Tibial nerve (tissue), 4 donors: ENCODE measurements at regions not wholly inside any gene's neighbourhood (a gene's known extent, or its start where the extent isn't known, plus 50 kb on each side); places are given as distances from the start of the nearest gene placed in this dataset.

ENCODE experiments used
- DNase-seq, 2 donors: peaks; one replicate each; pipeline ENCODE4 v3.0.0-alpha.2; 2019; ENCODE audit warnings: low spot score in 2 of 2
- H3K27ac ChIP-seq, 4 donors: fragments of 200-600 bp; sonication (generic) in 3 of 4; one replicate each; pipeline ENCODE4 v1.5.1; 2017 to 2019; ENCODE audit warnings: mild to moderate bottlenecking in 1 of 4
- H3K27me3 ChIP-seq, 2 donors: fragments of 200-600 bp; sonication (generic) in 1 of 2; one replicate each; pipeline versions ENCODE4 v1.5.1 to v1.6.0; 2017 to 2019
- H3K36me3 ChIP-seq, 3 donors: fragments of 200-600 bp; sonication (generic); one replicate each; pipeline ENCODE4 v1.5.1; 2018 to 2019
- H3K4me1 ChIP-seq, 4 donors: fragments of 200-600 bp; sonication (generic) in 3 of 4; one replicate each; pipeline ENCODE4 v1.5.1; 2017 to 2019
- H3K4me3 ChIP-seq, 4 donors: fragments of 200-600 bp; sonication (generic) in 3 of 4; one replicate each; pipeline ENCODE4 v1.5.1; 2017 to 2019; ENCODE audit warnings: mild to moderate bottlenecking in 1 of 4, moderate library complexity in 1 of 4
- H3K9me3 ChIP-seq, 4 donors: fragments of 200-600 bp; sonication (generic) in 3 of 4; one replicate each; pipeline ENCODE4 v1.5.1; 2017 to 2019
- EP300 ChIP-seq, 2 donors: sonication (generic); formaldehyde crosslinking; IDR thresholded peaks; one replicate each; pipeline ENCODE4 v1.6.1; 2017; ENCODE audit warnings: antibody characterized with exemption in 2 of 2, mild to moderate bottlenecking in 1 of 2
- POLR2A ChIP-seq, 2 donors: fragments of 450-650 bp; IDR thresholded peaks; one replicate each; pipeline ENCODE4 v1.6.1; 2017; ENCODE audit warnings: antibody characterized with exemption in 2 of 2, mild to moderate bottlenecking in 2 of 2, moderate library complexity in 2 of 2
- WGBS, 2 donors: methylation state at CpG; one replicate each; pipeline ENCODE4 v1.1.5; 2018; 5-methylcytosine and 5-hydroxymethylcytosine counted together
- TF ChIP-seq, protein P1 (sequence below), 5 experiments: fragments of 200-600 bp in 3 of 5; fragments of 450-650 bp in 2 of 5; sonication (generic) in 3 of 5; IDR thresholded peaks; one replicate each; pipeline ENCODE4 v1.5.1; 2016 to 2019; ENCODE audit warnings: antibody characterized with exemption in 5 of 5, mild to moderate bottlenecking in 3 of 5, moderate library complexity in 2 of 5

DNA sequence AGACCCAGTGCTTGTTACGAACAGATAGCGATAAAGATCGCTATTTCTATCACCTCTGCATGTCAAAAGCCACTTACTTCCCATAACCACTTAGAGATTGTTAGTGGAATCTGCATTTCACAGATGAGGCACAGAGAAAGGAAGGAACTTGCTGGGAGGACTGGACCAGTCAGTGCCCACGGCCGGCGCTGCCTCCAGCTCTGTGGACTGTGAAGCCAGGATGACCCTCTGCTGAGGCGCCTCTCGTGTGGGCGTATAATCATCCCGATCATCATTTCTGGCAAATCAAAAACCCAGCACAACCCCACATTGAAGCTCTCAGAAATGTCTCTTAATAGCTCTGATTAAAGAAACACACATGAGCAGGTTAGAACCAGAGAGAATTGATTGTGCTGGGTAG, 61.5 kb upstream of the ADRA2C start:
- TF ChIP-seq, protein P1, sequence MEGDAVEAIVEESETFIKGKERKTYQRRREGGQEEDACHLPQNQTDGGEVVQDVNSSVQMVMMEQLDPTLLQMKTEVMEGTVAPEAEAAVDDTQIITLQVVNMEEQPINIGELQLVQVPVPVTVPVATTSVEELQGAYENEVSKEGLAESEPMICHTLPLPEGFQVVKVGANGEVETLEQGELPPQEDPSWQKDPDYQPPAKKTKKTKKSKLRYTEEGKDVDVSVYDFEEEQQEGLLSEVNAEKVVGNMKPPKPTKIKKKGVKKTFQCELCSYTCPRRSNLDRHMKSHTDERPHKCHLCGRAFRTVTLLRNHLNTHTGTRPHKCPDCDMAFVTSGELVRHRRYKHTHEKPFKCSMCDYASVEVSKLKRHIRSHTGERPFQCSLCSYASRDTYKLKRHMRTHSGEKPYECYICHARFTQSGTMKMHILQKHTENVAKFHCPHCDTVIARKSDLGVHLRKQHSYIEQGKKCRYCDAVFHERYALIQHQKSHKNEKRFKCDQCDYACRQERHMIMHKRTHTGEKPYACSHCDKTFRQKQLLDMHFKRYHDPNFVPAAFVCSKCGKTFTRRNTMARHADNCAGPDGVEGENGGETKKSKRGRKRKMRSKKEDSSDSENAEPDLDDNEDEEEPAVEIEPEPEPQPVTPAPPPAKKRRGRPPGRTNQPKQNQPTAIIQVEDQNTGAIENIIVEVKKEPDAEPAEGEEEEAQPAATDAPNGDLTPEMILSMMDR (IDR thresholded peaks at IDR 0.05), result no peak
- no peak for TF ChIP-seq POLR2A (IDR thresholded peaks at IDR 0.05)
- no peak for TF ChIP-seq EP300 (IDR thresholded peaks at IDR 0.05)
- H3K27me3 ChIP-seq, result peaks cover 0 to 42% of the 10 kb centered on the region in 2 donors

DNA sequence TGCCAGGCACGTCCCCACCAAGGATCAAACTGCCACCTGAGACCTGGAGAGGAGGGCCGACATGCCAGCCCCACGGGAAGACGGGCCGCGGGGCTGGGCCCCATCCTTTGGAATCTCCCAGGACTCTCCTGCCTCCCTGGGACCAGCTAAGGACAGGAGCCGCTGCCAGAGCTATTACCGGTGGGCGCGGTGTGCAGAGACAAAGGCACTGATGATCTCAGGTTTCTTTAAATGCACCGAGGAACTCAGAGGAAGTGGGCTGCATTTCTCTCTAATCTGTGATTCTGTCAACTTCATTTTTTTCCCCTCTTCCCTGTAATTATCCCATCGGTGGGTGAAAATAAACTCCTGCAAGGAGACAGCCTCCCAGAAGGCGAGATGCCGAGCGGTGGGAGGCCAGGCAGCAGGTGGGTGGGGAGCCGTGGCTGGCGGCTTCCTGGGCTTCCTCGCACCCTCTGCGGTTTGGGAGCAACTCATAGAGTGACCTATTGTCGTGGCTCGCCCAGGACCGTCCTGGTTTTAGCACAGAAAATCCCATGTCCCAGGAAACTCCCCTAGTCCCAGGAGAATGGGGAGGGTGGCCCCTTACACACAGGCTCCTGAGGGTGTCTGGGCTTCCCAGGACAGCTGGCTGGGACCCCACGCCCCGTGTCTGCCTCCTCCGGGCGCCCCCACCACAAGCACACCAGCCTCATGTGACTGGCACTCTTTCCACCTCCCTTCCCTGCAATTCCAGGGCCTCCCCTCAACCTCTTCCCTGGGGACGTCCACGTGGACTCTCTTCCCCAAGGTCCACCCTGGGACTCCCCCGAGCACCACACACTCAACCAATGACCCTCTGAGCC, 62.3 kb upstream of the ADRA2C start:
- Histone ChIP-seq H3K9me3 (no peaks in the 10 kb centered on the region), H3K27ac (no peak overlapping the region), H3K27me3 (peaks cover 0 to 42% of the 10 kb centered on the region in 2 donors), H3K4me3 (no peak overlapping the region), H3K36me3 (no peaks in the 10 kb centered on the region), H3K4me1 (no peaks in the 10 kb centered on the region)
- WGBS, 2 donors, result 29 to 38% methylated on average over 29 of the region's 29 CpGs
- no peak for DNase-seq
- TF ChIP-seq EP300 (IDR thresholded peaks at IDR 0.05) (no peak), POLR2A (IDR thresholded peaks at IDR 0.05) (no peak)
- TF ChIP-seq, protein P1 (IDR thresholded peaks at IDR 0.05), result no peak

More for the DNA sequence above, 61.5 kb upstream of the ADRA2C start:
- no peaks in the 10 kb centered on the region for H3K36me3 ChIP-seq
- H3K4me3 ChIP-seq, result no peak overlapping the region
- no peaks in the 10 kb centered on the region for H3K4me1 ChIP-seq
- WGBS, 2 donors, result 66 to 68% methylated on average over 10 of the region's 10 CpGs
- no peaks in the 10 kb centered on the region for H3K9me3 ChIP-seq
- H3K27ac ChIP-seq, result no peak overlapping the region
- DNase-seq, result peak in 1 of 2 donors; percentile 7

DNA sequence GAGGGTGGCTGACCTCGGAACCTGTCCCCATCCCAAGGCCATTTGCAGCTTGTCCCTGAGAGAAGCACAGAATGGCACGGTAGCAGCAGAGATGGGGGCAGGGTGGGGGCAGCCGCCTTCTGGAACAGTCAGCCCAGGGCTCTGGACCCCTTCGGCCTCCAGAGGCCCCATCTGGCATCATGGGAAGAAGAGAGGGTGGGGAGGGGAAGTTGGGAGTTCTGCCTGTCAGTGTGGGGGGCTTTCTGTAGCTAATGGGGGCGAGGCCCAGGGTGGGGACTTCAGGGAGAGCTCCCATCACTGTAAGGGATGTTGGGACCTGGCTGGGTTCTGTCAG, 62.9 kb upstream of the ADRA2C start:
- TF ChIP-seq EP300 (IDR thresholded peaks at IDR 0.05) (no peak), POLR2A (IDR thresholded peaks at IDR 0.05) (no peak)
- TF ChIP-seq, protein P1 (IDR thresholded peaks at IDR 0.05), result no peak
- Histone ChIP-seq H3K27ac (no peak overlapping the region), H3K4me1 (no peaks in the 10 kb centered on the region), H3K27me3 (peaks cover 0 to 42% of the 10 kb centered on the region in 2 donors), H3K4me3 (no peak overlapping the region), H3K36me3 (no peaks in the 10 kb centered on the region), H3K9me3 (no peaks in the 10 kb centered on the region)
- WGBS, 2 donors, result 30 to 33% methylated on average over 5 of the region's 5 CpGs
- no peak for DNase-seq

DNA sequence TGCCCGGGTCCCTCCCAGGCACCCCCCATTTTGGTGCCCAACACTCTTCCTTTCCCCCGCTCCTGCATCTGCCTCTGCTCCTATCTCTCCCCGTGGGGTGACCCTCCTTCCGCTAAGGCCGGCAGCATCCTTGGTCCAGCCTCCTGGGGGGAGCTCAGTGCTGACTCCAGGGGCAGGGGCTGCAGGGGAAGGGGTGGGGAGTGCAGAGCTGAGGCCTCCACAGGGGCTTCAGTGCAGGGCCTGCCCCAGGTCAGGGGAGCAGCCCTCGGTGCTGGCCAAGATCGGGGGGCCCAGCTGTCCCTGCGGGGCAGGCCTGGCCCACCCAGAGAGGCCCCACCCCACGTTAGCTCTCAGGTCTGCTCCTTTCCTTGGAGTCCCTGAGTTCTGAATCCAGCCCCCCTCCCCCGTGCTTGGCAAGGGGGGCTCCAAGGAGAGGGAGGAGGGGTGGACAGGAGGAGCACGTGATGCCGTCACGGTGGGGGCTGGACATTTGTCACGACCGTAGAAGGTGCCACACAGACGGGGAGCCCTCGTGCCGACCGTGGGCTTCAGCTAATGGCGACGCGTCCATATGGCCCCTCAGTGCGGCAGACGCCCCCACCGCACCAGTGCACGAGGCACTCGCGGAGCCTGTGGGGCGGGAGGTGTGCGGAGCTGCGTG, 63.5 kb upstream of the ADRA2C start:
- Histone ChIP-seq H3K27ac (no peak overlapping the region), H3K4me1 (no peaks in the 10 kb centered on the region), H3K27me3 (peaks cover 0 to 42% of the 10 kb centered on the region in 2 donors), H3K36me3 (no peaks in the 10 kb centered on the region), H3K9me3 (peaks cover 0 to 4% (median 0%) of the 10 kb centered on the region in 4 donors), H3K4me3 (no peak overlapping the region)
- TF ChIP-seq EP300 (IDR thresholded peaks at IDR 0.05) (no peak), POLR2A (IDR thresholded peaks at IDR 0.05) (no peak)
- TF ChIP-seq, protein P1 (IDR thresholded peaks at IDR 0.05), result no peak
- 37 to 49% methylated on average over 23 of the region's 31 CpGs for WGBS, 2 donors
- peak in 1 of 2 donors; percentile 1 for DNase-seq
